WTC11 (cell line): ENCODE measurements at regions not wholly inside any gene's neighbourhood (a gene's known extent, or its start where the extent isn't known, plus 50 kb on each side); places are given as distances from the start of the nearest gene placed in this dataset.

ENCODE experiments used
- ATAC-seq: fragments of 200-7000 bp; cut with Tn5 transposase; 2 replicates; pipeline ENCODE4 v1.10.0; 2021; ENCODE audit warnings: mild to moderate bottlenecking, moderate library complexity
- CTCF ChIA-PET: fragments of 300-600 bp; sonication (Branson Sonifier 250); formaldehyde crosslinking; loops from one replicate; lab custom pipeline; 2021; ENCODE audit warnings: antibody characterized with exemption; lab: Charles Lee
- POLR2A ChIA-PET: fragments of 350-600 bp; sonication (Branson Sonifier 250); formaldehyde crosslinking; loops from one replicate; lab custom pipeline; 2021; ENCODE audit warnings: antibody characterized with exemption; lab: Charles Lee
- DNase-seq: peaks from one replicate; pipeline ENCODE4 v3.0.0; 2021; ENCODE audit warnings: low spot score
- H3K27ac Mint-ChIP-seq: 2 replicates; pipeline ENCODE4 v1.8.0; 2021; ENCODE audit warnings: mixed read lengths
- H3K27me3 Mint-ChIP-seq: 2 replicates; pipeline ENCODE4 v1.8.0; 2021; ENCODE audit warnings: low read depth, mild to moderate bottlenecking, moderate library complexity, mixed read lengths
- H3K36me3 Mint-ChIP-seq: 2 replicates; pipeline ENCODE4 v1.8.0; 2021; ENCODE audit warnings: mixed read lengths
- H3K4me1 Mint-ChIP-seq: 2 replicates; pipeline ENCODE4 v1.8.0; 2022; ENCODE audit warnings: mixed read lengths
- H3K4me3 Mint-ChIP-seq: 2 replicates; pipeline ENCODE4 v1.8.0; 2021; ENCODE audit warnings: mild to moderate bottlenecking, moderate library complexity, mixed read lengths
- H3K9me3 Mint-ChIP-seq: 2 replicates; pipeline ENCODE4 v1.8.0; 2021; ENCODE audit warnings: mixed read lengths
- ATF2 ChIP-seq: sonication (generic); formaldehyde crosslinking; IDR thresholded peaks from 2 replicates; pipeline ENCODE4 v1.8.1; 2022; ENCODE audit warnings: low read depth, missing genetic modification reagents, borderline replicate concordance
- CREM ChIP-seq: sonication (generic); formaldehyde crosslinking; IDR thresholded peaks from 2 replicates; pipeline ENCODE4 v1.8.1; 2022; ENCODE audit warnings: mild to moderate bottlenecking, missing genetic modification reagents, moderate library complexity
- FOXP1 ChIP-seq: sonication (generic); formaldehyde crosslinking; IDR thresholded peaks from 2 replicates; pipeline ENCODE4 v1.8.0; 2022; ENCODE audit warnings: missing genetic modification reagents, mild to moderate bottlenecking, moderate library complexity, borderline replicate concordance
- FOXP4 ChIP-seq: sonication (generic); formaldehyde crosslinking; IDR thresholded peaks from 2 replicates; pipeline ENCODE4 v1.8.0; 2022; ENCODE audit warnings: mild to moderate bottlenecking, missing genetic modification reagents
- IRF1 ChIP-seq: sonication (generic); formaldehyde crosslinking; IDR thresholded peaks from 2 replicates; pipeline ENCODE4 v1.8.0; 2023; ENCODE audit warnings: missing genetic modification reagents
- IRF2 ChIP-seq: sonication (generic); formaldehyde crosslinking; IDR thresholded peaks from 2 replicates; pipeline ENCODE4 v1.8.0; 2022; ENCODE audit warnings: low read depth, missing genetic modification reagents, borderline replicate concordance
- JAZF1 ChIP-seq: fragments of 250-450 bp; sonication (Bioruptor Pico); IDR thresholded peaks from 2 replicates; pipeline ENCODE4 v1.9.0; 2021; ENCODE audit warnings: moderate library complexity, mild to moderate bottlenecking, inconsistent platforms
- MXD4 ChIP-seq: fragments of 250-450 bp; sonication (Bioruptor Pico); IDR thresholded peaks from 2 replicates; pipeline ENCODE4 v1.8.0; 2021; ENCODE audit warnings: mild to moderate bottlenecking, moderate library complexity, borderline replicate concordance
- OVOL2 ChIP-seq: fragments of 250-450 bp; sonication (Bioruptor Pico); IDR thresholded peaks from 2 replicates; pipeline ENCODE4 v1.9.0; 2021; ENCODE audit warnings: mild to moderate bottlenecking, borderline replicate concordance
- PRRX2 ChIP-seq: fragments of 250-450 bp; sonication (Bioruptor Pico); IDR thresholded peaks from 2 replicates; pipeline ENCODE4 v1.8.0; 2021; ENCODE audit warnings: mild to moderate bottlenecking
- RORB ChIP-seq: fragments of 250-450 bp; sonication (Bioruptor Pico); IDR thresholded peaks from 2 replicates; pipeline ENCODE4 v1.9.0; 2021; ENCODE audit warnings: mild to moderate bottlenecking
- SOX15 ChIP-seq: fragments of 250-450 bp; sonication (Bioruptor Pico); IDR thresholded peaks from 2 replicates; pipeline ENCODE4 v1.9.0; 2021; ENCODE audit warnings: mild to moderate bottlenecking
- SP1 ChIP-seq: sonication (generic); formaldehyde crosslinking; conservative IDR thresholded peaks from 2 replicates; pipeline ENCODE4 v1.8.1; 2022; ENCODE audit warnings: missing genetic modification reagents
- STAT6 ChIP-seq: sonication (generic); formaldehyde crosslinking; conservative IDR thresholded peaks from 2 replicates; pipeline ENCODE4 v1.8.1; 2023; ENCODE audit warnings: mild to moderate bottlenecking, low read depth, missing genetic modification reagents, moderate library complexity
- TCF7 ChIP-seq: sonication (generic); formaldehyde crosslinking; IDR thresholded peaks from 2 replicates; pipeline ENCODE4 v1.8.0; 2022; ENCODE audit warnings: mild to moderate bottlenecking, low read depth, missing genetic modification reagents, moderate library complexity
- USF1 ChIP-seq: sonication (generic); formaldehyde crosslinking; IDR thresholded peaks from 2 replicates; pipeline ENCODE4 v1.8.0; 2022; ENCODE audit warnings: mild to moderate bottlenecking, missing genetic modification reagents
- USF2 ChIP-seq: sonication (generic); formaldehyde crosslinking; IDR thresholded peaks from 2 replicates; pipeline ENCODE4 v1.8.1; 2023; ENCODE audit warnings: mild to moderate bottlenecking, missing genetic modification reagents, moderate library complexity
- ZBTB43 ChIP-seq: sonication (generic); formaldehyde crosslinking; IDR thresholded peaks from 2 replicates; pipeline ENCODE4 v1.8.1; 2023; ENCODE audit warnings: mild to moderate bottlenecking, missing genetic modification reagents
- ZNF219 ChIP-seq: sonication (generic); formaldehyde crosslinking; IDR thresholded peaks from 2 replicates; pipeline ENCODE4 v1.8.0; 2023; ENCODE audit warnings: missing genetic modification reagents, mild to moderate bottlenecking, borderline replicate concordance
- ZNF317 ChIP-seq: sonication (generic); formaldehyde crosslinking; IDR thresholded peaks from 2 replicates; pipeline ENCODE4 v1.8.1; 2023; ENCODE audit warnings: low read depth, mild to moderate bottlenecking, moderate library complexity, missing genetic modification reagents, borderline replicate concordance
- ZNF416 ChIP-seq: fragments of 250-450 bp; sonication (Bioruptor Pico); IDR thresholded peaks from 2 replicates; pipeline ENCODE4 v1.9.0; 2021; ENCODE audit warnings: mild to moderate bottlenecking, inconsistent platforms
- ZNF671 ChIP-seq: fragments of 250-450 bp; sonication (Bioruptor Pico); IDR thresholded peaks from 2 replicates; pipeline ENCODE4 v1.8.0; 2021; ENCODE audit warnings: mild to moderate bottlenecking
- ZSCAN18 ChIP-seq: fragments of 250-450 bp; sonication (Bioruptor Pico); IDR thresholded peaks from 2 replicates; pipeline ENCODE4 v2.1.2; 2022; ENCODE audit warnings: mild to moderate bottlenecking, moderate library complexity

- TF ChIP-seq USF2 (CRISPR knock-in tag) (no peak), OVOL2 (CRISPR knock-in tag) (no peak), ZBTB43 (CRISPR knock-in tag) (no peak), TCF7 (no peak), RORB (CRISPR knock-in tag) (no peak), STAT6 (CRISPR knock-in tag) (no peak), ZNF416 (no peak), JAZF1 (CRISPR knock-in tag) (no peak), CREM (no peak), ATF2 (CRISPR knock-in tag) (no peak), ZNF317 (CRISPR knock-in tag) (no peak), FOXP1 (no peak), PRRX2 (CRISPR knock-in tag) (no peak), ZNF671 (CRISPR knock-in tag) (no peak), SOX15 (CRISPR knock-in tag) (no peak), SP1 (CRISPR knock-in tag) (no peak), USF1 (CRISPR knock-in tag) (no peak), ZNF219 (no peak), ZSCAN18 (no peak), IRF2 (CRISPR knock-in tag) (no peak)
- no peak for ATAC-seq
Measured at GRCh38 chr1:97980530-97980929, 59.7 kb upstream of the DPYD start.

GRCh38 chr1:97976801-97977200 is 56.0 kb upstream of the DPYD start:
- POLR2A ChIA-PET = interaction anchor here (0.8 kb wide), 1 partner anchor 56 kb away, joined by 3 read pairs; no protein-coding TSS in a partner anchor
- Mint-ChIP-seq H3K4me1 (no peaks in the 10 kb centered on the region), H3K9me3 (no peaks in the 10 kb centered on the region), H3K27me3 (no peaks in the 10 kb centered on the region), H3K4me3 (no peak overlapping the region), H3K36me3 (no peaks in the 10 kb centered on the region), H3K27ac (no peak overlapping the region)
- ATAC-seq (no peak), DNase-seq (no peak)
- CTCF ChIA-PET = no interaction called here
- TF ChIP-seq IRF1 = no peak
- no peak for TF ChIP-seq FOXP4 (CRISPR knock-in tag)
- TF ChIP-seq USF2 (CRISPR knock-in tag) = no peak
- no peak for TF ChIP-seq MXD4 (CRISPR knock-in tag)
- no peak for TF ChIP-seq ZSCAN18

More at GRCh38 chr1:97980530-97980929, 59.7 kb upstream of the DPYD start:
- POLR2A ChIA-PET = no interaction called here
- Mint-ChIP-seq H3K4me3 (no peak overlapping the region), H3K9me3 (no peaks in the 10 kb centered on the region), H3K27me3 (no peaks in the 10 kb centered on the region), H3K36me3 (no peaks in the 10 kb centered on the region), H3K27ac (no peak overlapping the region), H3K4me1 (no peaks in the 10 kb centered on the region)
- no peak for DNase-seq
- CTCF ChIA-PET = no interaction called here
